Neural cell (in vitro differentiated cells): ENCODE measurements at regions not wholly inside any gene's neighbourhood (a gene's known extent, or its start where the extent isn't known, plus 50 kb on each side); places are given as distances from the start of the nearest gene placed in this dataset.

ENCODE experiments used
- H2AFZ ChIP-seq: fragments of 200-600, 300-800 bp; sonication (generic), shearing (Covaris generic); 2 replicates; pipeline ENCODE4 v1.6.0; 2014; ENCODE audit warnings: low read depth, mild to moderate bottlenecking, antibody characterized with exemption, low read length, moderate library complexity
- H3F3A ChIP-seq: fragments of 200-600 bp; shearing (Covaris generic); 2 replicates; pipeline ENCODE4 v1.6.1; 2016; ENCODE audit warnings: mild to moderate bottlenecking, moderate library complexity, mixed read lengths, antibody characterized with exemption, low read length; ENCODE audit not compliant: insufficient read depth, poor library complexity, severe bottlenecking
- H3K27ac ChIP-seq: fragments of 200-600, 300-800 bp; sonication (generic), shearing (Covaris generic); 2 replicates; pipeline ENCODE4 v1.5.1; 2014; ENCODE audit warnings: mild to moderate bottlenecking, low read length, moderate library complexity
- H3K27me3 ChIP-seq: fragments of 300-800, 200-600 bp; sonication (generic), shearing (Covaris generic); 2 replicates; pipeline ENCODE4 v1.6.0; 2014; ENCODE audit warnings: mild to moderate bottlenecking, low read depth, low read length, moderate library complexity; ENCODE audit not compliant: insufficient read depth
- H3K36me3 ChIP-seq: fragments of 300-800, 200-600 bp; sonication (generic), shearing (Covaris generic); 2 replicates; pipeline ENCODE4 v1.5.1; 2014; ENCODE audit warnings: mild to moderate bottlenecking, antibody characterized with exemption, low read length, moderate library complexity; ENCODE audit not compliant: insufficient read depth
- H3K4me2 ChIP-seq: fragments of 300-800, 200-600 bp; sonication (generic), shearing (Covaris generic); 2 replicates; pipeline ENCODE4 v1.6.0; 2014; ENCODE audit warnings: mild to moderate bottlenecking, low read length
- H3K4me3 ChIP-seq: fragments of 300-800, 200-600 bp; sonication (generic), shearing (Covaris generic); 2 replicates; pipeline ENCODE4 v1.5.1; 2014; ENCODE audit warnings: mild to moderate bottlenecking, low read length, moderate library complexity
- H3K79me2 ChIP-seq: fragments of 200-600 bp; shearing (Covaris generic); replicated peaks from 2 replicates; pipeline ENCODE4 v1.6.0; 2014; ENCODE audit warnings: mild to moderate bottlenecking, low read length, moderate library complexity; ENCODE audit not compliant: insufficient read depth
- H3K9ac ChIP-seq: fragments of 300-800, 200-600 bp; sonication (generic), shearing (Covaris generic); 2 replicates; pipeline ENCODE4 v1.6.1; 2016; ENCODE audit warnings: mild to moderate bottlenecking, low read length, mixed read lengths
- H3K9me2 ChIP-seq: fragments of 200-600 bp; shearing (Covaris generic); 2 replicates; pipeline ENCODE4 v1.6.1; 2016; ENCODE audit warnings: mild to moderate bottlenecking, low read length, mixed read lengths; ENCODE audit not compliant: insufficient read depth
- H3K9me3 ChIP-seq: fragments of 200-600, 300-800 bp; sonication (generic), shearing (Covaris generic); 2 replicates; pipeline ENCODE4 v1.6.1; 2016; ENCODE audit warnings: mild to moderate bottlenecking, mixed run types, low read length, moderate library complexity, mixed read lengths
- H4K20me1 ChIP-seq: fragments of 200-600 bp; shearing (Covaris generic); 2 replicates; pipeline ENCODE4 v1.6.1; 2016; ENCODE audit warnings: mild to moderate bottlenecking, mixed run types; ENCODE audit not compliant: insufficient read depth
- CTCF ChIP-seq: fragments of 450-650 bp; IDR thresholded peaks from 2 replicates; pipeline ENCODE4 v1.5.1; 2014; ENCODE audit warnings: antibody characterized with exemption, mild to moderate bottlenecking, moderate library complexity; ENCODE audit not compliant: poor library complexity, severe bottlenecking
- EP300 ChIP-seq: fragments of 450-650 bp; conservative IDR thresholded peaks from 2 replicates; pipeline ENCODE4 v1.6.1; 2014; ENCODE audit warnings: antibody characterized with exemption, mild to moderate bottlenecking, moderate library complexity; ENCODE audit not compliant: poor library complexity, severe bottlenecking
- EZH2 ChIP-seq: fragments of 200-600, 300-800 bp; shearing (Covaris generic), sonication (generic); IDR thresholded peaks from 2 replicates; pipeline ENCODE4 v1.6.1; 2014; ENCODE audit warnings: antibody characterized with exemption, low read length, borderline replicate concordance, mild to moderate bottlenecking; ENCODE audit not compliant: insufficient read depth, poor library complexity, severe bottlenecking
- MXI1 ChIP-seq: fragments of 450-650 bp; conservative IDR thresholded peaks from 2 replicates; pipeline ENCODE4 v1.6.1; 2014; ENCODE audit warnings: antibody characterized with exemption, mild to moderate bottlenecking; ENCODE audit not compliant: poor library complexity, severe bottlenecking
- POLR2AphosphoS5 ChIP-seq: IDR thresholded peaks from 2 replicates; pipeline ENCODE4 v1.6.1; 2012
- RAD21 ChIP-seq: fragments of 450-650 bp; conservative IDR thresholded peaks from 2 replicates; pipeline ENCODE4 v1.6.1; 2014; ENCODE audit warnings: antibody characterized with exemption, mild to moderate bottlenecking, moderate library complexity
- REST ChIP-seq: IDR thresholded peaks from 2 replicates; pipeline ENCODE4 v1.6.1; 2012; ENCODE audit warnings: borderline replicate concordance
- SMC3 ChIP-seq: fragments of 450-650 bp; conservative IDR thresholded peaks from 2 replicates; pipeline ENCODE4 v1.6.1; 2014; ENCODE audit warnings: antibody characterized with exemption, mild to moderate bottlenecking, moderate library complexity; ENCODE audit not compliant: poor library complexity
- TAF1 ChIP-seq: IDR thresholded peaks from 2 replicates; pipeline ENCODE4 v1.6.1; 2012; ENCODE audit warnings: low read depth

- Histone ChIP-seq H4K20me1 (no peaks in the 10 kb centered on the region), H3K9ac (no peak overlapping the region), H3K9me2 (no peaks in the 10 kb centered on the region), H2AFZ (no peak overlapping the region), H3K9me3 (no peaks in the 10 kb centered on the region), H3K4me3 (no peak overlapping the region), H3K4me2 (no peak overlapping the region), H3K27ac (no peak overlapping the region), H3K79me2 (no peaks in the 10 kb centered on the region), H3K36me3 (no peaks in the 10 kb centered on the region), H3F3A (no peaks in the 10 kb centered on the region), H3K27me3 (no peaks in the 10 kb centered on the region)
- no peak for TF ChIP-seq MXI1
- no peak for TF ChIP-seq RAD21
- TF ChIP-seq SMC3, result no peak
- TF ChIP-seq REST, result no peak
- TF ChIP-seq EP300, result no peak
- no peak for TF ChIP-seq TAF1
- no peak for TF ChIP-seq POLR2AphosphoS5
- TF ChIP-seq CTCF, result no peak
- no peak for TF ChIP-seq EZH2
These were observed 95.0 kb upstream of the PRR16 start for GRCh38 chr5:120368923-120369715.

GRCh38 chr5:120372899-120373298, 91.2 kb upstream of the PRR16 start:
- Histone ChIP-seq H3K36me3 (no peaks in the 10 kb centered on the region), H4K20me1 (no peaks in the 10 kb centered on the region), H3K79me2 (no peaks in the 10 kb centered on the region), H3K4me3 (no peak overlapping the region), H3K27ac (no peak overlapping the region), H3K9ac (no peak overlapping the region), H3K9me2 (no peaks in the 10 kb centered on the region), H3K27me3 (no peaks in the 10 kb centered on the region), H3K4me2 (no peak overlapping the region), H2AFZ (no peak overlapping the region), H3K9me3 (no peaks in the 10 kb centered on the region), H3F3A (no peaks in the 10 kb centered on the region)
- TF ChIP-seq SMC3 (no peak), POLR2AphosphoS5 (no peak), EP300 (no peak), EZH2 (no peak), TAF1 (no peak), RAD21 (no peak), CTCF (no peak), REST (no peak), MXI1 (no peak)
